Sigmoid colon (tissue), 6 donors: ENCODE measurements at regions not wholly inside any gene's neighbourhood (a gene's known extent, or its start where the extent isn't known, plus 50 kb on each side); places are given as distances from the start of the nearest gene placed in this dataset.
"Not testable (repeated sequence)": the region's sequence is repeated elsewhere in the genome, so short reads cannot be mapped to it uniquely, and the experiment has no call there.

Source experiments
- DNase-seq: peaks from one replicate; pipeline ENCODE4 v3.0.0-alpha.2; 2019
- H3K27ac ChIP-seq, 4 donors: fragments of 200-600 bp; sonication (generic); one replicate each; pipeline ENCODE4 v1.5.1; 2016 to 2019; ENCODE audit warnings: mild to moderate bottlenecking in 1 of 4
- H3K27me3 ChIP-seq, 3 donors: fragments of 200-600 bp; sonication (generic); one replicate each; pipeline ENCODE4 v1.5.1; 2019; ENCODE audit warnings: mild to moderate bottlenecking in 1 of 3
- H3K36me3 ChIP-seq, 4 donors: fragments of 200-600 bp; sonication (generic); one replicate each; pipeline ENCODE4 v1.5.1; 2016 to 2019
- H3K4me1 ChIP-seq, 4 donors: fragments of 200-600 bp; sonication (generic); one replicate each; pipeline ENCODE4 v1.5.1; 2017 to 2019
- H3K4me3 ChIP-seq, 4 donors: fragments of 200-600 bp; sonication (generic); one replicate each; pipeline ENCODE4 v1.5.1; 2017 to 2019; ENCODE audit warnings: mild to moderate bottlenecking in 2 of 4, moderate library complexity in 1 of 4
- H3K9me3 ChIP-seq, 4 donors: fragments of 200-600 bp in 3 of 4; sonication (generic) in 3 of 4; one replicate each; pipeline versions ENCODE4 v1.5.1 to v1.6.1; 2013 to 2019
- CTCF ChIP-seq, 4 experiments: fragments of 450-650 bp in 3 of 4; fragments of 200-600 bp in 1 of 4; IDR thresholded peaks; one replicate each; pipeline ENCODE4 v1.5.1; 2016 to 2019; ENCODE audit warnings: antibody characterized with exemption in 4 of 4, mild to moderate bottlenecking in 3 of 4, moderate library complexity in 2 of 4
- EP300 ChIP-seq, 4 donors: sonication (generic); formaldehyde crosslinking; IDR thresholded peaks; one replicate each; pipeline ENCODE4 v1.6.1; 2017; ENCODE audit warnings: antibody characterized with exemption in 4 of 4
- POLR2A ChIP-seq, 2 donors: fragments of 450-650 bp; IDR thresholded peaks; one replicate each; pipeline ENCODE4 v1.6.1; 2016; ENCODE audit warnings: antibody characterized with exemption in 2 of 2, mild to moderate bottlenecking in 2 of 2, moderate library complexity in 2 of 2
- POLR2AphosphoS5 ChIP-seq, 4 donors: sonication (generic); formaldehyde crosslinking; IDR thresholded peaks; one replicate each; pipeline ENCODE4 v1.6.1; 2017; ENCODE audit warnings: antibody characterized with exemption in 4 of 4
- WGBS, 2 donors: extraction: QIAGEN DNeasy Blood & Tissue Kit; methylation state at CpG; one replicate each; pipeline ENCODE4 v1.1.7; 2013; 5-methylcytosine and 5-hydroxymethylcytosine counted together
- intact Hi-C: fragments of 100-400 bp; cut with DNase I; formaldehyde crosslinking; loops from one replicate; pipeline ENCODE4 v1.15.1; 2023
- donor health status: healthy with polysubstance abuse.
- donor health status: healthy.

DNA sequence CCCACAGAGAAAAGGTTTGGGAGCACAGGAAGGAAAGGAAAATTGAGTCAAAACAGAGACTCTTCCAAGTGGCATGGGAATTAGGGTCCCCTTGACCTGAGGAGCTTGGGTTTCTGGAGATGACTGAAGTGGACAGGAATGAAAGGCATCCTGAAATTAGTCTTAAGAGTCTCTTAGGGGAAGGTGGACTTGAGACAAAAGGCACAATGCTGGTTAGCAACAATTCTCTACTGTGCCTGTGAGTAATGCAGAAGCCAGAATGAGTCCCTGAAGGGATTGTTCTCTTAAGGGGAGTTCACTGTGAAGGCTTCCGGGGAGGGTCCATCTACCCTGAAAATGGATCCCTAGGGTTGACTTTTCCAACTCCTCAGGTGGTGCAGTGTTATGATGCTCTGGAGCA, 58.4 kb upstream of the FOXE1 start:
- H3K36me3 ChIP-seq: no peaks in the 10 kb centered on the region
- WGBS, 2 donors: 94 to 98% methylated on average over 1 of the region's 1 CpG
- peaks cover 0 to 20% (median 4%) of the 10 kb centered on the region in 3 donors for H3K27me3 ChIP-seq
- no peak for DNase-seq
- no peak for TF ChIP-seq EP300 (IDR thresholded peaks at IDR 0.05)
- TF ChIP-seq POLR2AphosphoS5 (IDR thresholded peaks at IDR 0.05): no peak
- TF ChIP-seq POLR2A (IDR thresholded peaks at IDR 0.05): no peak
- TF ChIP-seq CTCF (IDR thresholded peaks at IDR 0.05): no peak
- H3K27ac ChIP-seq: no peak overlapping the region
- no peaks in the 10 kb centered on the region for H3K9me3 ChIP-seq
- H3K4me1 ChIP-seq: no peaks in the 10 kb centered on the region
- H3K4me3 ChIP-seq: no peak overlapping the region
- intact Hi-C loops: no loop called here

DNA sequence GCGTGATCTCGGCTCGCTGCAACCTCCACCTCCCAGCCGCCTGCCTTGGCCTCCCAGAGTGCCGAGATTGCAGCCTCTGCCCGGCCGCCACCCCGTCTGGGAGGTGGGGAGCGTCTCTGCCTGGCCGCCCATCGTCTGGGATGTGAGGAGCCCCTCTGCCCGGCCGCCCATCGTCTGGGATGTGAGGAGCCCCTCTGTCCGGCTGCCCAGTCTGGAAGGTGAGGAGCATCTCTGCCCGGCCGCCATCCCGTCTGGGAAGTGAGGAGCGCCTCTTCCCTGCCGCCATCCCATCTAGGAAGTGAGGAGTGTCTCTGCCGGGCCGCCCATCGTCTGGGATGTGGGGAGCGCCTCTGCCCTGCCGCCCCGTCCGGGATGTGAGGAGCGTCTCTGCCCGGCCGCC, 56.9 kb upstream of the FOXE1 start:
- H3K4me3 ChIP-seq, H3K27ac ChIP-seq, H3K4me1 ChIP-seq, H3K36me3 ChIP-seq, DNase-seq, H3K9me3 ChIP-seq, intact Hi-C loops: not testable (repeated sequence)
- H3K27me3 ChIP-seq: peaks cover 0 to 35% (median 4%) of the 10 kb centered on the region in 3 donors
- WGBS, 2 donors: 96% methylated on average over 30 of the region's 30 CpGs

- no peaks in the 10 kb centered on the region for H3K36me3 ChIP-seq
- intact Hi-C loops: no loop called here
- DNase-seq: no peak
- no peaks in the 10 kb centered on the region for H3K9me3 ChIP-seq
- no peak for TF ChIP-seq POLR2A (IDR thresholded peaks at IDR 0.05)
- TF ChIP-seq POLR2AphosphoS5 (IDR thresholded peaks at IDR 0.05): no peak
- no peak for TF ChIP-seq CTCF (IDR thresholded peaks at IDR 0.05)
- no peak for TF ChIP-seq EP300 (IDR thresholded peaks at IDR 0.05)
- H3K27me3 ChIP-seq: peaks cover 4 to 64% (median 10%) of the 10 kb centered on the region in 3 donors
- H3K4me3 ChIP-seq: no peak overlapping the region
- peaks cover 0 to 11% (median 10%) of the 10 kb centered on the region in 4 donors for H3K4me1 ChIP-seq
- 63 to 78% methylated on average over 1 of the region's 1 CpG for WGBS, 2 donors
- no peak overlapping the region for H3K27ac ChIP-seq
Measured at GRCh38 chr9:97801180-97801579, 51.8 kb upstream of the FOXE1 start.

- Histone ChIP-seq H3K9me3 (no peaks in the 10 kb centered on the region), H3K27ac (no peak overlapping the region), H3K4me3 (no peak overlapping the region), H3K36me3 (no peaks in the 10 kb centered on the region), H3K27me3 (peaks cover 0 to 64% (median 10%) of the 10 kb centered on the region in 3 donors), H3K4me1 (peaks cover 0 to 11% (median 10%) of the 10 kb centered on the region in 4 donors)
- no peak for DNase-seq
- TF ChIP-seq POLR2A (IDR thresholded peaks at IDR 0.05) (no peak), EP300 (IDR thresholded peaks at IDR 0.05) (no peak), CTCF (IDR thresholded peaks at IDR 0.05) (no peak), POLR2AphosphoS5 (IDR thresholded peaks at IDR 0.05) (no peak)
- WGBS, 2 donors: 86% methylated on average over 6 of the region's 6 CpGs
- intact Hi-C loops: no loop called here
Measured at GRCh38 chr9:97802276-97802675, 50.8 kb upstream of the FOXE1 start.

GRCh38 chr9:97803167-97804058, 49.6 kb upstream of the FOXE1 start:
- no peak for TF ChIP-seq EP300 (IDR thresholded peaks at IDR 0.05)
- TF ChIP-seq CTCF (IDR thresholded peaks at IDR 0.05): no peak
- TF ChIP-seq POLR2A (IDR thresholded peaks at IDR 0.05): no peak
- TF ChIP-seq POLR2AphosphoS5 (IDR thresholded peaks at IDR 0.05): no peak
- Histone ChIP-seq H3K4me3 (peak overlapping the region in 3 of 4 donors; percentile 38 to 40 (median 40)), H3K4me1 (peaks cover 0 to 11% (median 10%) of the 10 kb centered on the region in 4 donors), H3K27me3 (peaks cover 0 to 56% (median 10%) of the 10 kb centered on the region in 3 donors), H3K27ac (no peak overlapping the region), H3K9me3 (no peaks in the 10 kb centered on the region), H3K36me3 (no peaks in the 10 kb centered on the region)
- intact Hi-C loops: no loop called here
- 1% methylated on average over 75 of the region's 75 CpGs for WGBS, 2 donors
- DNase-seq: peak; percentile 78
